ENCODE measurements at regions not wholly inside any gene's neighbourhood (a gene's known extent, or its start where the extent isn't known, plus 50 kb on each side); places are given as distances from the start of the nearest gene placed in this dataset.

GRCh38 chr3:62990704-62991413, 115.6 kb upstream of the CADPS start:
- H3K4me3 Mint-ChIP-seq = no peak overlapping the region
- DNase-seq (no peak), ATAC-seq (replicated peaks in 1 of 2) (no peak)
- no peaks in the 10 kb centered on the region for H3K27me3 Mint-ChIP-seq (ENCODE audit: low read depth)
- peaks cover 1 to 5% of the 10 kb centered on the region in 2 donors for H3K36me3 Mint-ChIP-seq (ENCODE audit: insufficient read depth in 2 of 2)
- H3K27ac Mint-ChIP-seq = no peak overlapping the region
- peaks cover 9 to 16% of the 10 kb centered on the region in 2 donors for H3K9me3 Mint-ChIP-seq
- H3K4me1 Mint-ChIP-seq (ENCODE audit: low read depth) = no peaks in the 10 kb centered on the region

GRCh38 chr3:62992520-62992919, 117.3 kb upstream of the CADPS start:
- ATAC-seq (replicated peaks in 1 of 2) (no peak), DNase-seq (no peak)
- Mint-ChIP-seq H3K36me3 (ENCODE audit: insufficient read depth in 2 of 2) (peaks cover 1 to 5% of the 10 kb centered on the region in 2 donors), H3K9me3 (peaks cover 14 to 16% of the 10 kb centered on the region in 2 donors), H3K4me1 (ENCODE audit: low read depth) (no peaks in the 10 kb centered on the region), H3K27ac (no peak overlapping the region), H3K27me3 (ENCODE audit: low read depth) (no peaks in the 10 kb centered on the region), H3K4me3 (no peak overlapping the region)

GRCh38 chr3:62995119-62995518, 119.9 kb upstream of the CADPS start:
- no peak overlapping the region for H3K4me3 Mint-ChIP-seq
- peaks cover 9 to 10% of the 10 kb centered on the region in 2 donors for H3K9me3 Mint-ChIP-seq
- no peak overlapping the region for H3K27ac Mint-ChIP-seq
- ATAC-seq (replicated peaks in 1 of 2) = no peak
- no peaks in the 10 kb centered on the region for H3K27me3 Mint-ChIP-seq (ENCODE audit: low read depth)
- H3K36me3 Mint-ChIP-seq (ENCODE audit: insufficient read depth in 2 of 2) = peaks cover 0 to 2% of the 10 kb centered on the region in 2 donors
- no peaks in the 10 kb centered on the region for H3K4me1 Mint-ChIP-seq (ENCODE audit: low read depth)
- DNase-seq = no peak

DNA sequence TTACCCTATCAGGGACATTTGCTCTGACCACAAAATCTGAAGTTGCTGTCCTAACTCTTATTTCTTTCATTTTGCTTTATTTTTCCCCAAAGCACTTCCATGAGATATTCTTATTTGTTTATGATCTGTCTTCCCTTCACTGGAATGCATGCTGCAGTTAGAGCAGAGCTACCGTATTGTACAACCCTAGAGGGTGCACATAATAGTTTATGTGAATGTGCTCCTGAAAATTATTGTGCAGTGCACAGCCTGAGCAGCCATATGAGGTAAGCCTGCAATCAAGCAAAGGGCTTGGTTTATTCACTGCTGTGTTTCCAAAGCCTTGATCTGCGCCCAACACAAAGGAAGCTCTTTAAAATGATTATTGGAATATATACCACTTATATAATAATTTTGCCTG, 120.3 kb upstream of the CADPS start:
- Mint-ChIP-seq H3K4me3 (no peak overlapping the region), H3K27ac (no peak overlapping the region), H3K4me1 (ENCODE audit: low read depth) (no peaks in the 10 kb centered on the region), H3K27me3 (ENCODE audit: low read depth) (no peaks in the 10 kb centered on the region), H3K9me3 (peaks cover 9% of the 10 kb centered on the region in 2 donors), H3K36me3 (ENCODE audit: insufficient read depth in 2 of 2) (peaks cover 0 to 2% of the 10 kb centered on the region in 2 donors)
- DNase-seq = no peak
- no peak for ATAC-seq (replicated peaks in 1 of 2)

- H3K27me3 Mint-ChIP-seq (ENCODE audit: low read depth) = no peaks in the 10 kb centered on the region
- H3K4me3 Mint-ChIP-seq = no peak overlapping the region
- peaks cover 7 to 8% of the 10 kb centered on the region in 2 donors for H3K9me3 Mint-ChIP-seq
- no peaks in the 10 kb centered on the region for H3K4me1 Mint-ChIP-seq (ENCODE audit: low read depth)
- H3K36me3 Mint-ChIP-seq (ENCODE audit: insufficient read depth in 2 of 2) = peaks cover 0 to 2% of the 10 kb centered on the region in 2 donors
- DNase-seq (no peak), ATAC-seq (replicated peaks in 1 of 2) (no peak)
- H3K27ac Mint-ChIP-seq = no peak overlapping the region
These were observed 122.2 kb upstream of the CADPS start for GRCh38 chr3:62997369-62997768.

GRCh38 chr3:62999158-62999557, 123.9 kb upstream of the CADPS start:
- DNase-seq = no peak
- Mint-ChIP-seq H3K4me1 (ENCODE audit: low read depth) (no peaks in the 10 kb centered on the region), H3K4me3 (no peak overlapping the region), H3K36me3 (ENCODE audit: insufficient read depth in 2 of 2) (no peaks in the 10 kb centered on the region), H3K27ac (no peak overlapping the region), H3K9me3 (peaks cover 8 to 10% of the 10 kb centered on the region in 2 donors), H3K27me3 (ENCODE audit: low read depth) (no peaks in the 10 kb centered on the region)
- no peak for ATAC-seq (replicated peaks in 1 of 2)

- no peaks in the 10 kb centered on the region for H3K4me1 Mint-ChIP-seq (ENCODE audit: low read depth)
- no peak overlapping the region for H3K27ac Mint-ChIP-seq
- peaks cover 8 to 12% of the 10 kb centered on the region in 2 donors for H3K9me3 Mint-ChIP-seq
- DNase-seq (no peak), ATAC-seq (replicated peaks in 1 of 2) (no peak)
- H3K4me3 Mint-ChIP-seq = no peak overlapping the region
- no peaks in the 10 kb centered on the region for H3K36me3 Mint-ChIP-seq (ENCODE audit: insufficient read depth in 2 of 2)
- no peaks in the 10 kb centered on the region for H3K27me3 Mint-ChIP-seq (ENCODE audit: low read depth)
These were observed 124.6 kb upstream of the CADPS start for GRCh38 chr3:62999791-63000190.

DNA sequence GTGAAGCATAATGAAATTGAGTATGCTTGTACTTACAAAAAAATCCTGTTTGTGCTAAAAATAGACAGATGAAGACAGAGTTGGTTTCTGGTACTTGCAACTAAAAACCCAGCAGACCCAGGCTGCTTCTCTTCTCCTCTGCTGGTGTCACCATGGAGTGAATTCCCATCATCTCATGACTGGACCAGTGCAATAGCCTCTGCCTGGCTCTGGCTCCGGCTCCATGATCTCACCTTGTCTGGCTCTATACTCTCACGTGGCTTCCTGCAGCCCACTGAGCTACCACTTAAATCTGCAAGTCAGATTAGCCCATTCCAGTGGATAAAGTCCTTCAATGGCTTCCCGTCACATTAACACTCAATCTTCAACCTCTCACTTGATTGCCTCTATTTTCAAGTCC, 129.2 kb upstream of the CADPS start:
- H3K27me3 Mint-ChIP-seq (ENCODE audit: low read depth) = no peaks in the 10 kb centered on the region
- H3K4me1 Mint-ChIP-seq (ENCODE audit: low read depth) = no peaks in the 10 kb centered on the region
- H3K4me3 Mint-ChIP-seq = no peak overlapping the region
- ATAC-seq (replicated peaks in 1 of 2) (no peak), DNase-seq (no peak)
- no peaks in the 10 kb centered on the region for H3K36me3 Mint-ChIP-seq (ENCODE audit: insufficient read depth in 2 of 2)
- H3K27ac Mint-ChIP-seq = no peak overlapping the region
- H3K9me3 Mint-ChIP-seq = peaks cover 5 to 7% of the 10 kb centered on the region in 2 donors

DNA sequence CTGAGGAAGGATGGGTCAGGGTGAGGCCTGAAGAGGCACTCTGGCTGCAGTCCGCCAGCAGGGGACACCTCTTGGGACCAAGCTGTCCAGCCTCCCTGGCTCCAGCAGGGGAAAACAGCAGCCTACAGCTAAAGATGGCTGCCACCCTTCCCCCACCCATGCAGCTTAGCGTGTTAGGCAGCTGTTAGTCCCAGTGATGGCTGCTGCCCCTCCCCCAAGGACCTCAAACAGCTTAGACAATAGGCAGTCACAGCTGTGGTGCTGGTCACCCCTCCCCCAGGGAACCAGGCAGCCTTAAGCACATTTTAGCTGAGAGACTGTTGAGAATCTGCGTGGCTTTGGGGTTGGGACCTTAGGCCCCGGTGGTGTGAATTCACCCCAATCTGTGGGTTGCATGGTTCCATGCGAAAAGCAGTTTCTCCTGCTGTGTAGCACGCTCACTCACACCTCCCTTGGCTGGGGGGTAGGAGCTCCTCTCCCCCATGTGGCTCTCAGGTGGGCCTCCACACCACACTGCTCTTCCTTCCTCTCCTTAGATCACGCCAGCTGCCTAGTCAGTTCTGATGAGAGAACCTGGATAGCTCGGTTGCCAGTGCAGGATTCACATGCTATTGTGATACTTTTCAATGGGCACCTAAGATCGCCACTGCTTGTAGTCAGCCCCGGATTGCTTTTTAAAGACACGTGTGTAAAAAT, 140.5 kb upstream of the CADPS start:
- Mint-ChIP-seq H3K36me3 (ENCODE audit: insufficient read depth in 2 of 2) (no peaks in the 10 kb centered on the region), H3K9me3 (peaks cover 6 to 14% of the 10 kb centered on the region in 2 donors), H3K4me3 (no peak overlapping the region), H3K27ac (no peak overlapping the region), H3K4me1 (ENCODE audit: low read depth) (no peaks in the 10 kb centered on the region), H3K27me3 (ENCODE audit: low read depth) (no peaks in the 10 kb centered on the region)
- no peak for DNase-seq
- ATAC-seq (replicated peaks in 1 of 2) = no peak

DNA sequence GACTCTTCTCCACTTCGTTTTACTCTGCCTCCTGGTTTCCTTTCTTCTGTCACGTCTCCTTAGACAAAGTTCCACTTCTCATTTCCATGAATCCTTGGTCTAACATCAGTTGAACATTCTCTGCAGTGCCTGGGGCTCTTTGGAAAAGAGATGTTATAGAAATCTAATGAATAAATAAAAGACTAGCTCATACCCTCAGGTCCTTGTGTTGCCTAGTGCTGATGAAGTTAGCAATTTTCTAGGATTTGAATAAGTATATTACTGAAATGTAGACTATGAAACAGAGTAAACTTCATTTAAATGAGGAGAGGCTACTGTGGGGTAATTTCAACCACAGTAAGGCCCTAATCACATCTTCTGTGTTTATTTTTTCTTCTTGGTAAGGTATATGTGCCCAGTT, 146.9 kb upstream of the CADPS start:
- no peaks in the 10 kb centered on the region for H3K36me3 Mint-ChIP-seq (ENCODE audit: insufficient read depth in 2 of 2)
- no peak overlapping the region for H3K4me3 Mint-ChIP-seq
- H3K4me1 Mint-ChIP-seq (ENCODE audit: low read depth) = no peaks in the 10 kb centered on the region
- DNase-seq (no peak), ATAC-seq (replicated peaks in 1 of 2) (no peak)
- no peaks in the 10 kb centered on the region for H3K27me3 Mint-ChIP-seq (ENCODE audit: low read depth)
- no peak overlapping the region for H3K27ac Mint-ChIP-seq
- peaks cover 5% of the 10 kb centered on the region in 2 donors for H3K9me3 Mint-ChIP-seq

- ATAC-seq (replicated peaks in 1 of 2) (no peak), DNase-seq (no peak)
- Mint-ChIP-seq H3K27me3 (ENCODE audit: low read depth) (no peaks in the 10 kb centered on the region), H3K27ac (no peak overlapping the region), H3K4me3 (no peak overlapping the region), H3K4me1 (ENCODE audit: low read depth) (no peaks in the 10 kb centered on the region), H3K9me3 (peaks cover 6 to 11% of the 10 kb centered on the region in 2 donors), H3K36me3 (ENCODE audit: insufficient read depth in 2 of 2) (no peaks in the 10 kb centered on the region)
These were observed 151.5 kb upstream of the CADPS start for GRCh38 chr3:63026722-63027121.

- H3K9me3 Mint-ChIP-seq = peaks cover 8 to 14% of the 10 kb centered on the region in 2 donors
- no peaks in the 10 kb centered on the region for H3K4me1 Mint-ChIP-seq (ENCODE audit: low read depth)
- no peaks in the 10 kb centered on the region for H3K36me3 Mint-ChIP-seq (ENCODE audit: insufficient read depth in 2 of 2)
- no peak overlapping the region for H3K27ac Mint-ChIP-seq
- DNase-seq (no peak), ATAC-seq (replicated peaks in 1 of 2) (no peak)
- H3K27me3 Mint-ChIP-seq (ENCODE audit: low read depth) = no peaks in the 10 kb centered on the region
- H3K4me3 Mint-ChIP-seq = no peak overlapping the region
These were observed 154.1 kb upstream of the CADPS start for GRCh38 chr3:63029326-63029725.

- H3K27ac Mint-ChIP-seq = no peak overlapping the region
- H3K4me3 Mint-ChIP-seq = no peak overlapping the region
- H3K9me3 Mint-ChIP-seq = peaks cover 8 to 14% of the 10 kb centered on the region in 2 donors
- no peaks in the 10 kb centered on the region for H3K4me1 Mint-ChIP-seq (ENCODE audit: low read depth)
- ATAC-seq (replicated peaks in 1 of 2) (no peak), DNase-seq (no peak)
- H3K27me3 Mint-ChIP-seq (ENCODE audit: low read depth) = no peaks in the 10 kb centered on the region
- no peaks in the 10 kb centered on the region for H3K36me3 Mint-ChIP-seq (ENCODE audit: insufficient read depth in 2 of 2)
These were observed 154.7 kb upstream of the CADPS start for GRCh38 chr3:63029921-63030320.

- no peak for DNase-seq
- no peak overlapping the region for H3K4me3 Mint-ChIP-seq
- peaks cover 8 to 10% of the 10 kb centered on the region in 2 donors for H3K9me3 Mint-ChIP-seq
- no peaks in the 10 kb centered on the region for H3K36me3 Mint-ChIP-seq (ENCODE audit: insufficient read depth in 2 of 2)
- H3K27ac Mint-ChIP-seq = no peak overlapping the region
- no peak for ATAC-seq (replicated peaks in 1 of 2)
- H3K27me3 Mint-ChIP-seq (ENCODE audit: low read depth) = no peaks in the 10 kb centered on the region
- no peaks in the 10 kb centered on the region for H3K4me1 Mint-ChIP-seq (ENCODE audit: low read depth)
These were observed 155.4 kb upstream of the CADPS start for GRCh38 chr3:63030666-63031065.
